GM21619 (cell line): ENCODE measurements at regions not wholly inside any gene's neighbourhood (a gene's known extent, or its start where the extent isn't known, plus 50 kb on each side); places are given as distances from the start of the nearest gene placed in this dataset.

ENCODE experiments used
- ATAC-seq: cut with Tn5 transposase; IDR thresholded peaks from one replicate; pipeline ENCODE4 v1.9.1; 2021; ENCODE audit not compliant: unreplicated experiment

DNA sequence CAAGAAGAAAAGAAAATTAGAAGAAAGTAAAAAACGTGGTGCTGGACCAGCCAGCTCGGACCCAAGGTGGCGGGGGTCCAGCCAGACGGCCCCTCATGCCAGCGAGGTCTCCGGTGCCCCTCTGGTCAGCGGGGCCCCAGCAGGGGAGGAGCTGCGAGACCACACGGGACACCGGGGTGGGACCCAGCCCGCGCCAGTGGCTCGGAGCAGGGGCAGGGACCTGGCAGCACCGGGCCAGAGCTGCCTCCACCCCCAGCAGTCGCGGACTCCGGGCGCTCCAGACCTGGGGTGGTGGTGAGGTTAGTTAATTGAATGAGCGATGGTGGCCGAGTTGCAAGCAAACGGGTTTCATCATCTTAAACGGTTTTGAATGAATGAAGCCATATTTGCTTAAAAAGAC lies 289.9 kb upstream of the MC4R start:
- ATAC-seq = no peak

DNA sequence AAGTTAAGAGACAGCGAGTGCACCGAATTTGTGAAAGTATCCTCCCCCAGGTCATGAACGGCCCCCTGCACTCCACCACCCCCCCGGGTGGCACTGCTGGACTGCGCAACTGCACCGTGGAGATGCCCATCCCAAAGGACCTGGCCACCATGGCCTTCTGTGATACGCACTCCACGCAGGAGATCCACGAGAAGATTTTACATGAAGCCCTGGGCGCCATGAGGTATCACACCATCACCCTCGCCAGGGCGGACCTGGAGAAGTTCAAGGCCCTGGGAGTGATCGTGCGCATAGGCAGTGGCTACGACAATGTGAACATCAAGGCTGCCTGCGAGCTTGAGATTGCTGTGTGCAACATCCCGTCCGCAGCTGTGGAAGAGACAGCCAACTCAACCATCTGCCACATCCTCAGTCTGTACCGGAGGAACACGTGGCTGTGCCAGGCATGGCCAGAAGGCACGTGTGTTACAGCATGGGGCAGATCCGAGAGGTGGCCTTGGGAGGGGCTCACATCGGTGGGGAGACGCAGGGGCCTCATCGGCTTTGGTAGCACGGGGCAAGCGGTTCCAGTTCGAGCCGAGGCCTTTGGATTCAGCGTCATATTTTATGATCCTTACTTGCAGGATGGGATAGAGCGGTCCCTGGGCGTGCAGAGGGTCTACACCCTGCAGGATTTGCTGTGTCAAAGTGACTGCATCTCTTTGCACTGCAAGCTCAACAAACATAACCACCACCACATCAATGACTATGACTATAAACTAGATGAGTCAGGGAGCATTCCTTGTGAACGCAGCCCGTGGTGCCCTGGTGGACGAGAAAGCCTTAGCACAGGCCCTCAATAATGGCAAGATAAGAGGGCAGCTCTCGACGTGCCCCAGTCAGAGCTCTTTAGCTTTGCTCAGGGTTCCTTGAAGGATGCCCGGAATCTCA lies 290.8 kb upstream of the MC4R start:
- ATAC-seq = no peak

DNA sequence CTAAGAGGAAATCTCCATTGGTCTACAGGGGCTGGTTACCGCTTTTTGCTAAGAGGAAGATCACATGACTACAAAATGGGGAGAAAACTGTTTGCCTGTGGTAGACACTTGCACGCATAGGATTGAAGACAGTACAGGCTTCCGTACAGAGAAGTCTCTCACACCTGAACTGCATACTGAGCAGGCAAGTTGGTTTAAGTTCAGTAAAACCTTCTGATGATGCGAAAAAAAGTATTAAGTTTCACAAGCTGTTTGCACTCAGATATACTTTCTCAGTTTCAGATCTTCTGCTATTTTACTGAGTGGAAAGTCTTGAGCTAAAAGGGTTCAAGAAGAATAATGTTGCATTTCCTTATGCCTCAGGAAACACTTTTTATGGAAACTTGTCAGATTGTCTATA lies 292.2 kb upstream of the MC4R start:
- ATAC-seq = no peak

DNA sequence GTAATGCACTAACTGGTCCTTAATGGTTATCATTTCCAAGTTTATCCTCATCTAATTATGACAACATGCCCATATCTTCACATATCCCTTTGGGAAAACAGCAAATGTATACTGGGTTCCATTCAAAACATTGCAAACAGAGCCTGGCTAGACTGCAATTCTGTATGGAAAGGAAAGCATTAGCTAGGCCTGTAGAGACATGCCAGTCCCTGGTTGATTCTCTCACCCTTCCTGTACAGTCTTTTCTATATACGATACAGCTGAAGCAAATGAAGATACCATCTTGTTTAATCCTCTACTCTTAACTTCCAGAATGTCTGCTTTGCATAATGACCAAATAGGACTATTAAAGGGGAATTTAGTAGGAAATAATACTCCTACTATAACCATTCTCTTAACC lies 294.4 kb upstream of the MC4R start:
- no peak for ATAC-seq

DNA sequence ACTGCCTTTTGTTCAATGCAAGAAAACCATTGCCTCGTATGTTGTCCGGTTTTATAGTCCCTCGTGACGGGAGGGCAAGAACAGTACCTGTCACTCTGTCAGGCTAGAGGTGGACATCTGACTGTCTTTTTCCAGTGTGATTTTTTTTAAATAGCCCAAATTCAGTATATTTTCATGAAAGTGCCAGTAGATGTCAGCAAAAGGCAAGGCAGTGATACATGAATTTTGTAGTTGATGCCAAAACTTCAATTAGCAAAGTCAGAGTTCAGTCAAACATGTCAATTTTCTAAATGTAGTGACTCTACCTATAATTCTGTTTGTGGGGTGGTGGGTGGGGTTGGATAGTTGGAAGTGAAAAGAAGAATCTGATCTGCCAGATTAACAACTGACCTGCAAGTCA lies 296.0 kb upstream of the MC4R start:
- ATAC-seq = no peak

DNA sequence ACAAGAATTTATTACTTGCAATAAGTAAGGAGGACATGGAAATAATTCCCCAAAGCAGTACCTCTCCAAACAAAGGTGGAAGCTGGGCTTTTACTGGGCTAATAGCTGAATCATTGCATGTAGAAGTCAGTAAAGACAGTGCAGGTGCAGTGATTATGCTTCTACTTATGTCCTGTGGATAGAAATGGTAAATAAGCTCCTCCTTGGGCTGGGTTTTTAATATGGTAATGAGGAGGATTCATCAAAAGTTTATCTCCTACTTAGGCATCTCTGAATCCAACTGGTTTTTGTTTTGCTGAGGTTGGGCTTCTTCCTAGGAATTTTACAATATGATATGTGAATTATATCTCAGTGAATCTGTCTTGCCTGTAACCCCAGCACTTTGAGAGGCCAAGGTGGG lies 297.4 kb upstream of the MC4R start:
- ATAC-seq = no peak

DNA sequence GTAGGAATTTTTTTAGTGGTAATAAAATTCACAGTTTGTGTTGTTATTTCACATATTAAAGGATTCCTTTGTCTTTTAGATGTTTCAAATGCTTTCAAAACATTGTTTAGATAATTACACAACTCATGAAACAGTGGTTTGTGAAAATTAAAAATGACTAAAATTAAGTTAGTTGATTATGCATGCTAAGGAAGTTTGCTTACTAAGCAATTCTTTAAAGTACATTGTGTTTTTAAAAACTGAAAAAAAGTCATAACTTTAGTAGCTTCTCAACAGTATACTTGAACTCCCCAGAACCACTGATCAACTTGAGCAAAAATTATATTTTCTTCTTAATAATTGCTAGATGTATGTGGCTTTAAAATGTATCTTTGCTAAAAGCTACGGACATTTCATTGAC lies 298.4 kb upstream of the MC4R start:
- no peak for ATAC-seq

DNA sequence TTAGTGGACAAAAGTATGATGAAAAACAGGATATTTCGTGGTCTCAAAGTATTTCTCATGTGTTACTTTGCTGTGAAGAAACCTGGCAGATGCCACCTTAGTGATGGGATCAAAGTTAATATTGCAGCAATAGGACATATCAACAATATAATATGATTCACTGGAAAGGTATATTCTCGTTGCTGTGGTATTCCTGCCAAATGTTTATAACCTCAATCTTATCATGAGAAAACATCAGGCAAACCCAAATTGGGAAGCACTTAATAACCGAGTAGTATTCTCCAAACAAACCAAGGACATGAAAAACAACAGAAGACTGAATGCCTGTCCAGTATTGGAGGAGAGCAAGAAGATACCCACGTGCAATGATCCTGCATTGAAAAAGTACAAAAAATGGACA lies 302.6 kb upstream of the MC4R start:
- ATAC-seq = no peak

DNA sequence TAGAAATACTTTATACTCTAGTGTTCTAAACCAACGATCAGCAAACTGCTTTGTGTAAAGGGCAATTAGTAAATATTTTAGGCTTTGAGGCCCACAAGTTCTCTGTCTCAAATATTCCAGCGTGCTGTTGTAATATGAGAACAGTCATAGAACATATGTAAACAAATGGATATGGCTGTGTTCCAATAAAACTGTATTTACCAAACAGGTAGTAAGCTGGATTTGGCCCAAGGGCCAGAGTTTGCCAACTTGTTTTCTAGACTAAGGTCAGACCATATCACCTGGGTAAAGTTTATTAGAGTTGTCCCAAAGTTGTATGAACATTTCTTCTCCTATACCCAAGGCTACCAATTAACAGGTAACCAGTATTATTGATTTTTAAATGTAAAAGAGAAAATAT lies 303.2 kb upstream of the MC4R start:
- ATAC-seq = no peak

DNA sequence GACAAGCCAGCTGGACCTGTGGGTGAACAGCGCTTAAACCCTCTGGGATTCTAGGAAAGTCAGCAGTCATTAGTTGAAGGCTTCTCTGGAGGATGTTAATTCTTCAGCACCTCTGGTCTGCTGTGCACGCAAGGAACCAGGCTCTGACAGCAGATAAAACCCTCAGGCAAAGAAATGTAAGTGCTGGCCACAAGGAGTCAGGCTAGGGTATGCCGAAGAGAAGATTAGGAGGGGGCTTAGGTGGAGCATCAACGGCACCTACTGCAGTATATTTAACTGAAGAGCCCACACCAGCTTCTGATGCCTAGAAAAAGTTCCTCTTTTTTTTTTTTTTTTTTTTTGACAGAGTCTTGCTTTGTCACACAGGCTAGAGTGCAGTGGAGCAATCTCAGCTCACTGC lies 304.2 kb upstream of the MC4R start:
- ATAC-seq = no peak

DNA sequence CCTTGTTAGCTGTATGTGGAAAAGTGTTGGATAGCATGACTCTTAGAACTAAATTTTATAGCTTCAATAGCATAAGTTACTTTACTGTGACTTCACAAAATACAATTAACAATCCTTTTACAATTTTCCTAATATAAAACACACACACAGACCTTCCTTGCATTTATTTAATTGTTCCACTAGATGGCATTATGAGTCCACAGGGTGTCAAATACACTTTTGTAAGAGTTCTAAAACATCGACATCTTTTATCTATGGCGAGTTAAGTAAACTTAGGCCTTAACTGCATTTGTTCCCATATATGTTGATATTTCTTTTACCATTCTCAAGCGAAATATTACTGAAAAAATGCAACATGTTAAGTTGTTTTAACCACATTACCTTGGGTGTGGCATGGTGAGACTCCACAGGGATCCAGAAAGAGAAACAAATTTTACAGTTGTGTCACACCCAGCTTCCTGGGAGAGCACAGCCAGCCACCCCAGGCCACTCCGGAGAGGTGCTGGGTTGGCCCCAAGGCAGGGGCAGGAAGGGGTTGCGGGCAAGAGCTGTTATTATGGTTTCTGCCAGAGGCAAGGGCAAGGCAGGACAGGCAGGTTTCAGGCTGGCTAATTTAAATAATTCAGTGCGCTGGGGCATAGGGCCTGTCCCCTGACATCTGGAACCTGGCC lies 312.4 kb upstream of the MC4R start:
- no peak for ATAC-seq

DNA sequence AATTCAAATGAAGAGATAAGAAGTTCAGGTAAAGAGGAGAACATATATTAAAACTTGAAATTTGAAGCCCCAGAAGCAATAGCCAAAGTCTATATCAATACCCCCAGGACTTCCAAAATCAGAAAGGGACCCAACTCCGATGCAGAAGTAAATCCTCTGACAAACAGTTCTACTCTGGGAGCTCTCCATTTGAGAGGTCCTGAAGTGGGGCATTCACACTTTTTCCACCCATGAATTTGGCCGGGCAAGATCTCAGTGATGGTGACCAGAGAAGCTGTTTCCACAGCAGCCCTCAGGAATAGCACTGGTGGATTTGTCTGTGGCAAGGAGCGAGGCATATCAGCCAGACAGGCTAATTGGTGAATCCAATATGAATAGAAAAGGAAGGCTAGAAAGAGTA lies 313.6 kb upstream of the MC4R start:
- no peak for ATAC-seq

DNA sequence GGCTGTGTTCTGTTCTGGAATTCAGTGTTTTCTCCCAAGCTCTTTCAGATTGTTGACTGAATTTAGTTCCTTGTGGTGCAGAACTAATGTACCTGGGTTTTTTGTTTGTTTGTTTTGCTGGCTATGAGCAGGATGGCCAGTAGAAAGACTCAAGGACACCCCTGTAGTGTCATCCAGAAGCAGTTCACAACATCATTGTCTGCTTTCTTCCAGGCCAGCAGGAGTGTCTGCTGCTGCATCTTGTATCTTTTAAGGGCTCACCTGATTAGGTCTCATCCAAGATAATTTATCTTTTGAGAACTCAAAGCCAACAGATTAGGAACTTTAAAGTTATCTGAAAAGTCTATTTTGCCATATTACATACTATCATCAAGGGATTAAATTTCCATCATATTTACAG lies 318.5 kb upstream of the MC4R start:
- no peak for ATAC-seq

DNA sequence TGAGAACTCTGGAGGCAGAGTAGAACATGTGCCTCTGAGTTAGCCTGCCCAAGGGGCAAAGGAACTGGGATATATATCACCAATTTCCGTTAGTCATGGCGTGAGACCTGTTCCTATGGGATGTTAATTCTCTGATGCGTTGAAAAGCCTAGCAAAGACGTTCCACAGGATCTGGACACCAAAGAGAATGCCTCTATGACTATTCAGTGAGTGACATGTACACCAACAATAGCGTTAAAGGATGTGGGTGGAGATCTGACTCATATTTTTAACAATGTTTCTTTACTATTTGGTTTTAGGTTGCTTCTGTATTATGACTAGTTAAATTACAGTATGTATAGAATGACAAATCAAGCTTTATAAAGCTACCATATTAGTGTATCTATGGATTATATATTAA lies 320.9 kb upstream of the MC4R start:
- ATAC-seq = no peak

DNA sequence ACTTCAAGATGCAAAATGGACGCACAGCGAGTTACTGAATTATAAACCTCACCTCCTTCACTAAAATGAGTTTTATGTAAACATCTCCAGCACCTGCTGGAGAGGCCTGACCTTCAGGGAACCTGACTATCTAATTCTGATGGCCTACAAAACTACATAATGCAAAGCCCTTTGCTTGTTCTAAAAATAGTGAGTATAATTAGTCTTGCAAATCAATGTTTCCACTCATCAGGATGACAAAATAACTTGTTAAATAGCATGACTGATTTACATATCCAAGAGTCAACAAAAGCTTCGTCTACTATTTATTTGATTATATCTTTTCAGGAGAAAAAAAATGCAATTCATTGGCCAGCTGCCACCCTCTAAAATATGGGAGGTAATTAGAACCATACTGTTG lies 326.3 kb upstream of the MC4R start:
- no peak for ATAC-seq

DNA sequence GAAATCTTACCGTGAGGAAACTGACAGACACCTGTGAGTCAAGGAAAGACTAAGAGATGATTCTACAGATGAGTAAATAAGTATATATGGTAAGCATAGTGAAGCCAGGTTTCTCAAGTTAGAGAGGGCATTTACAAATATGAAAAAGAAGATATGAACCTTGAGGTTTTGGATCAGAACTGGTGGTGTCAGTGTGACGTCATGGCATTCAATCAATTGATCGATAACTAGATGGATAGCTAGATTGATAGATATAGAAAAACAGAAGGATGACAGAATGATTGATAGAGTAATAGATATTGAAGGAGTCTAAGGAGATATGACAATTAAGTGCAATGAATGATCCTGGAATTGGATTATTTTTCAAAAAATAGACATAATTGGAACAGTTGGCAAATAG lies 350.2 kb upstream of the MC4R start:
- ATAC-seq = no peak

DNA sequence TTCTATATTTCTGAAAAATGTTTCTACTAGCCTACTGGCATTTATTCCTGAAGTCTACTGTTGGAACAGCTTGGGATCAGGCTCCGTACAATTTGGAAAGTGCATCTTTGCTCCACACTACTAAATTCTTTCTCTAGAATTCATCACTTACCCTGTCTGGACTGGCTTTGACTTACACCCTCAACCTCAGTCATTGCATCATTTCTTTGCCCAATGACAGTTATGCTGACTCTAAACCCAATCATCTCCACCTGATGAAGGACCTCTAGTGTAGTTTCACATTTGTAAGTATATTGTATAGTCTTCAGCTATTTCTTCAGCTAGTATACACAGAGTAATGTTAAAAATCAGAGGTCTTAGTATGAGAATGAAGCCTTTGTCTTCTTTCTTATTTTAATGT lies 359.6 kb upstream of the MC4R start:
- ATAC-seq = no peak

DNA sequence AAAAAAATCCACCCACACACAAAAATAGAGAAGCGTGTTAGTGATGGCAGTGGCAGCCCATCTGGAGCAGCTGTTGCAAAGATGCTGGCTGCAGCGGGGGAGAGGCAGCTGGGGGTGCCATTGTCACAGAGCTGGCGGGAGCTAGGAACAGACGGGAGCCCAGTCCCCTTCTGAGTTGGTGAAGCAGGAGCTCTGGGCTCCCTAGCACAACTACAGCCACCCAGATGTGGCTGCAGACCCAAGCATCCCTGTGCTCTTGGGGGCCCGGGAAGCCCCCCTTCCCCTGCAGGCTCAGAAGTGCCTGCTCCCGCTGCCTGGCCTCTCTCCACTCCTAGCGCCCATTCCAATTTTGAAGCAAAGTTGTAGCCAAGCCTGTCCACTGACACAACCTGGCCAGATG lies 366.6 kb upstream of the MC4R start:
- ATAC-seq = no peak

DNA sequence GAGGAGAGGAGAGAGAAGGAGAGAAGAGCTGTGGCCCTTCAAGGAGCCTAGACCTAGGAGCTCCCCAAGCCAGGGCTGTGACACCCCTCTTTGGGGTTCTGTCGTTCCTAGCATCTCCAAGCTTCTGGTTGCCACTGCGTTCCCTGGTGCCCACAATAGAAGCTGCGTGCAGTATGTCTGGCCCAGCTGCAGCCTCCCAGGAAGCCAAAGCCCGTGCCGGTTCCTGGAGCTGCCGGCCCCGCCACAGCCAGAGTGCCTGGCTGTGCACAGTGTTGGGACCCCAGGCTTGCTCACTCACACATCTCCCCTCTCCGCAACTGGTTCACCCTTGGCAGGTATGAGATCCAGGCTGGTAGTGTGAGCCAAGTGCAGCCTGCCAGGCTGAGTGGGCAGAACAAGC lies 367.7 kb upstream of the MC4R start:
- ATAC-seq = no peak

DNA sequence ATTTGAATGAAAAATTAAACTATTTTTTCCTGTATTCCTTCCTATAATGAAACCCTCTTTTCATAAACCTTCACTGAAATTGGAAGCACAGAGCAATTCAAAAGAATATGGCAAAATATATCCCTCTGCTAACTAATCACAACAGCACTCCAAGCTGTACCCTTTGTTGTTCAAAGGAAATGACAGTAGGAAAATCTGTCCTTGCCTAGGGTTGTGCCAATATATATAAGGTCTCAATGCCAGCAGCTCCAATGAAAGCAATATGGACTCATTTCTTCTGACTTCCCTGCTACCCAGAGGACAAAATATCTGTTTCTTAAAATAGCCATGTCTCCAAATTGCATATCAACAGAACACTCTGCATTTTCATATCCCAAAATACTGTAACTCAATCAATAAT lies 373.9 kb upstream of the MC4R start:
- no peak for ATAC-seq

DNA sequence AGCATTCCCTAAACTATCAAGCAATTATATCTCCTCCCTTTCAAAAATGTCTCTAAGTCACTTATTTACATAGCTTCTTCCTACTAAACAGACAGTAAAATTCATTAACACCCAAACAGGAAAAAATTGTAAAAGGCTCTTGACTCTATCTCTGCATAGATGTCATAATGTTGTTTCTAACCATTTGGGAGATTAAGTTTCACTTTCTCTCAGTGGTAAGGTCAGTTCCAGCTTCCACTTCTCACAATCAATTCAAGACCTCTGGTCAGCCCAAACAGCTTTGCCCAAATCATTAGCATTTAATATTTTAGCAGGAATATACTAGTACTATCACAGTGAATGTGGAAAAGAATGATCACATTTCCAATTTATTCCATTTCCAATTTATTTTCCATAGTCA lies 374.3 kb upstream of the MC4R start:
- ATAC-seq = no peak

DNA sequence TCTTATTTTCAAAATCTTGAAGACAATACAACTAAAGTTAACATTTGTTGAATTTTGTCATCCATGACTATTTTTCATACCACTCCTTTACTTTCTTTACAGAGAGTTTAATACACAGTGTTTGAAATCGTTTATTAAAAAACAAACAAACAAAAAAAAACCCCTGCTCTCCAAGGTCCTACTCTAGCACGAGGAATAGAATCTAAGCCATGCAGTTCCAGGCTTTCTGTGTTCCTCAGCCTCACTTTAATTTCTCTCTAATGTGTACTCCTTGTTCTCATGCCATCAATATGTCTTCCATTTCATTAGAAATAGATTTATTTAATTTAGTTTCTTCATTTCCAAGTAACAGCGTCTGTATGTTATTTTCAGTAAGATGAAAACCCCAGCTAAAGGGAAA lies 381.2 kb upstream of the MC4R start:
- no peak for ATAC-seq
